COLO829 (cell line): ENCODE measurements at regions not wholly inside any gene's neighbourhood (a gene's known extent, or its start where the extent isn't known, plus 50 kb on each side); places are given as distances from the start of the nearest gene placed in this dataset.
"Not testable (repeated sequence)": the region's sequence is repeated elsewhere in the genome, so short reads cannot be mapped to it uniquely, and the experiment has no call there.

Source experiments
- DNase-seq: peaks from one replicate; pipeline ENCODE4 v3.0.0; 2012; ENCODE audit warnings: low spot score

DNA sequence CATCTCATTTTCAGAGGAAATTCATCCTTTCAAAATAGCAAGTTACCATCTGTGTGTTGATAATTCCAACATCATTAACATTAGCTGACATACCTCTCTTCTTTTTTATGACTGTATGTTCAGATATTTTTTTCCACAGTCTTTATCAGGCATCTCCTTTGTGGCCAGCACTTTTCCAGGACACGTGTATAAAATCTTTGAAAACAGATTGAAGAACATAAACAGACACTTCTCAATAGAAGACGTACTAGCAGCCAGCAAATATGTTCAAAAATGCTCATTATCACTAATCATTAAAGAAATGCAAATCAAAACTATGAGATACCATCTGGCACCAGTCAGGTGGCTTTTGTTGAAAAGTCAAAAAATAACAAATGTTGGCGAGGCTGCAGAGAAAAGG lies 734.3 kb downstream of the SEMA5A start:
- no peak for DNase-seq

DNA sequence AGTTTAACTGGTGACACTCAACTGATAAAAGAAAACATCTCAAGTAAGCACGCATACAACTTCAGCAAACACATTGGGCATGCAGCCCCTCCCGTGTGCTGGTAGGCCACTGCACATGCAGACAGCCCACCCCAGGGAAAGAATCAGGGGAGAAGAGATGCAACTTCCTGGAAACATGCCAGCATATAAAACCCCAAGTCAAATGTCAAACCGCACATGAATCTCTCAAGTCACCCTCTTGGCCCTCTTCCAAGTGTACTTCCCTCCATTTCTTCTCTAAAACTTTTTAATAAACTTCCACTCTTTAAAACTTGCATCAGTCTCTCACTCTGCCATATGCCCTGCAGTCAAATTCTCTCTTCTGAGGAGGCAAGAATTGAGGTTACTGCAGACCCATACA lies 732.7 kb downstream of the SEMA5A start:
- no peak for DNase-seq

DNA sequence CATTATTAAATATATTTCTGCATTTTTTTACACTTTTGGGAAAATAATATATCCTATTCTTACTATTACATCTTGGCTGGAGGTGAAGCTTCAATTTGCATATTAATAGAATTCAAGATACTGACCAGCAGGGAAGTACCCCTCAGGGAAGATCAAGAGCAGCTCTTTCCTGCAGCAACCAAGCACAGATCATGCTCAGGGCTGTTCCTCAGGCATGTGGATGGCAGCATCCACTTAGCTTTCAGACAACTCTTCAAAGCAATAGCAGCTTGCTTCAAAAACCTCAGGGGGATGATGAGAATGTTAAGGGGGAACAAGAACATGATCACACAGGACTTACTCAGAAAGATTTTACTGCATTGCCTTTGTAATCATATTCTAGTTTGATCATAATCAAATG lies 731.8 kb downstream of the SEMA5A start:
- DNase-seq, result no peak

DNA sequence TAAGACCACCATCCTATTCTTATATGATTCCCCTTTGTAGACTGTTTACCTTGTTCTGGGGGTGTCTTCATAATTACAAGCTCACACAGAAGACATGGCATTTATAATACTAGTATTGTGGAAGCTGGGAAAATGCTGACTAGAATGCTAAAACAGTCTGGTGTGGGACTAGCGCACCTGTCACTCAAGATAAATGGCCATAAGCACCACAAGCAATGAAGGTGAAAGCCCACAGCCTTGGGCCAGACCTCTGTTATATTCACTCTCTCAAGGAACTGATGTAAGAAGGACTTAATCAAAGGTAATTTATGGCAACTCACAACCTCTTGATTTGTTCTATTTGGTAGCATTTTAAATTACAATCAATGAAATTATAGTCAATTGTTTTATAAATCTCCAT lies 721.5 kb downstream of the SEMA5A start:
- DNase-seq, result no peak

DNA sequence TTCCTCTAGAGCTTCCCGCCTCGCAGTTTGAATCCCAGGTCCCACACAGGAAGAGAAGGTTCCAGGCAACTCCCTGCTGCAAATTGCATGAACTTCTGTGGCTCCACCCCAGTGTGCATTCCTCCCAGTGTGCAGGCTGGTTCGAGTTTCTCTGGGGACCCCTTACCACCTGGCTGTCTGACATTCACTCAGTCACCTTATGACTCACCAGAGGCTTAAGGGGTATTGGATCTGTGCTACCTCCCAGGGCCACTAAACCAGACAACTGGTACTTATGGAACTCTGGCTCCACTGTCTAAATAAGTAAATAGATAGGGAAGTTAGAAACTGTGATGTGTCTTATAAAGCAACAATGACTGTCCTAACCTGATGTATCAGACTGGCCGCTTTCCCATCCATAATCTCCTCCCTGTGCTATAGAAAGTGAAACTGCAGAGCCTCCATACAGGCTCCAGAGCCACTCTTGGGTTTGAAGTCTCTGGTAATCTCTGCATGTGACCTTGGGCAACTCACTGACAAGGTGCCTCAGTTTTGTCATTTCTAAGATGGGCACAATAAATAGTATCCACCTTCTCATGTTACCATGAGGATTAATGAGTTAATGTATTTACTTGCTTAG lies 720.6 kb downstream of the SEMA5A start:
- DNase-seq, result no peak

DNA sequence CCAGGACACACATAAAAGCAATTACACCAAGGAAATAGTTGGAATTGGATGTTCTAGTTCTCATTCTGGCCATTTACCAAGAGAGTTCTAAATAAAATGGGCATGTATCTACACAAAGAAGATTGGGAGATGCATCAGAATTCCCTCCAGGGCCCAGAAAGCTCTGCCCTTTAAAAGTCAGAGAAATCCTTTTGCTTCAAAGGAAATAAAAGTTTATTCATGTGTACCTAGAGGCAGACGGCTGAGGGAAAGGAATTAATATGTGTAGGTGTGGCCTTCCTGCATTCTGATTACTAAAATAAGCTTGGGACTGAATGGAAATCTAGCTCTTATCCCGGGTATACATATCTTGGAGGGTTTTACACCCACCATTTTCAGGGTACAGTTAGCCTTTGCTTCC lies 719.4 kb downstream of the SEMA5A start:
- peak; percentile 18 for DNase-seq

DNA sequence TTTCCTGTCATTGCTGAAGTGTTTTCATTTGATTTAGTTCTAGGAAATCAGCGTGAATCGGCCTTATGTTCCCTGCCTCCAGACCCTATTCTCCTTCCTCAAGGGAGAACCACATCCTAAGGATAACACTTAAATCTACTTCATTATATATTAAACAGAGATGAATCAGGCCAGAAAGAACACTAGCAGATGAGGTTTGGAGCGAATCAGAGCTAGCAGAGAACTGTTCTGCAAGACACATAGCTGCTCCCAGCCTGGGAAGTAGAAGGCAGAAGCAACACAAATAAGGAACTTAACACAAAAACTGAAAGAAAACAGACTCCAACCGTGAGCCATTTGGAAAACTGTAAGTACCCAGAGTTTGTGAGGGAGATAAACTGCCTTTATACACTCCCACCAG lies 718.2 kb downstream of the SEMA5A start:
- no peak for DNase-seq

DNA sequence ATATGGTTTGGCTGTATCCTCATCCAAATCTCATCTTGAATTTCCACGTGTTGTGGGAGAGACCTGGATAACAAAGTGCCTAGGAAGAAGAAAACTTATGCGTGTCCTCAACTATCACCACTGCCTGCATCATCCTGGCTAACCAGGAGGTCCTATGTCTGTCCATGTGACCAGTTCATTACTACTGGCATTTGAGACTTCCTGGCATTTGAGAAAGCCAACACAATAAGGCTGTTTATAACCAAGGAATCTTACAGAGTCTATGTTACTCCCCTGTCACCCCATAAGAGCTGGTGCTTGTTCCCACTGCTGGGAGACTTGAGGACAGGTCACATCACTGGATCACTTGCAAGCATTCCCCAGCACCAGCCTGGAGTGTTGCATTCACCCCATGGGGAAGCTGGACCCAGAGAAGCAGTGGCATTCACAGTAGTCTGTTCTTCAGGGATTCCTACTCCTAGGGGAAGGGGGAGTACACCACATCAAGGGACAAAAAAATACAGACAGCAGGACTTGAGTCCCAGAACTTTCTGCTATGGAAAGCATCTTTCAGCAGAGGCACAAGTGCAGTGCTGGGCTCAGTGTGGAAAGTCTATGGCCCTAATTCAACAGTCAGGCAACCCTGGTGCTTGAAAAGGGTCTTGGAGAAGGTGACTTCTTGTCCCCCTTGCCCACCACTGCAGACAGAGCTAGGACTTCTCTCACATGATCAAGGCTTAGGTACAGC lies 717.1 kb downstream of the SEMA5A start:
- DNase-seq, result peak; percentile 47

DNA sequence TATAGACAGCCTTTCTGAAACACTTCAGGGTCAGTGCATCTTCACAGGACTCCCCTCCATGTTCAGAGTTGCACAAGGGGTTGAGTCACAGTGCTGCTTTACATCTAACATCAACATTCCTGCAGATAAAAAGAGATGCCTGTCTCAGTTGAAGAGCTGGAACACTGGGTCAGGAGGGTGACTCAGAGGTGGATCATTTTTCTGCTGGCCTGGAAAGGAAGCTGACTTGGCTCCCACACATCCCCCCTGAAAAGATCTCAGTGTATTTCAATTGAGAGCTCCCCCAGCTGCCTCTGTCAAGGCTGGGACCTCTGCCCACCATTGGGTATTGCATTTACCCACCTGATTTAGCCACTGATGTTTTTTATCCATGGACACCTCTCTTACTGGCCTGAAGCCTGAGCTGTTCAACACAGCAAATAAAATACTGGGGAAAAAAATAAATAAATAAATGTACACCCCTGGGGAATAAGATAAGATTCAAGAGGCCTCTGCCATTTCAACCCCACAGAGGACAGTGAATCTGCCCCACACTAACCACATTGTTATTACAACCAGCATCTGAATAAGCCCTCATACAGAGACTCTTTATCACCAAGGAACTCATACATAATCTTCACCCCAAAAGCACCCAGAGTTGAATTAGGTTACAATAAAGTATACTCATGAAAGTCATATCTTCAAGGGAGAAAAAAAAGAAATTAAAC lies 716.4 kb downstream of the SEMA5A start:
- DNase-seq, result peak; percentile 82

DNA sequence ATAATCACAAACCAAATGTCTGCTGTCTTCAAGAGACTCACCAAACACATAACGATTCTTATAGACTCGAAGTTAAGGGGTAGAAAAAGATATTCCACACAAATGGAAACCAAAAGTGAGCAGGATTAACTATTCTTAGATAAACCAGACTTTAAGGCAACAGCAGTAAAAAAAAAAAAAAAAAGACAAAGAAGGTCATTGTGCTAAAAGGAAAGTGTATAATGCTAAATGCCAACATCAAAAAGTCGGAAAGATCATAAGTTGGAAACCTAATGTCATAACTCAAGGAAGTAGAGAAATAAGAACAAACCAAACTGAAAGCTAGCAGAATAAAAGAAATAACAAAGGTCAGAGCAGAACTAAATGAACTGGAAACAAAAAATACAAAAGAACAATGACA lies 714.6 kb downstream of the SEMA5A start:
- DNase-seq, result peak; percentile 42

DNA sequence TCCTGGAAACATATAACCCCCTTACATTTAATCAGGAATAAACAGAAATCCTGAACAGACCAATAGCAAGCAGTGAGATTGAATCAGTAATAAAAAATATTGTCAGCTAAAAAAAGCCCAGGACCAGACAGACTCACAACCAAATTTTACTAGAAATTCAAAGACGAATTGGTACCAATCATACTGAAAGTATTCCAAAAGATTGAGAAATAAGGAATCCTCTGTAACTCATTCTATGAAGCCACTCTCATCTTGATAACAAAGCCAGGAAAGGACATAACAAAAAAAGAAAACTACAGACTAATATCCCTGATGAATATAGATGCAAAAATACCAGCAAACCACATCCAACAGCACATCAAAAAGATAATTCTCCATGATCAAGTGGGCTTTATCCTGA lies 714.0 kb downstream of the SEMA5A start:
- no peak for DNase-seq

DNA sequence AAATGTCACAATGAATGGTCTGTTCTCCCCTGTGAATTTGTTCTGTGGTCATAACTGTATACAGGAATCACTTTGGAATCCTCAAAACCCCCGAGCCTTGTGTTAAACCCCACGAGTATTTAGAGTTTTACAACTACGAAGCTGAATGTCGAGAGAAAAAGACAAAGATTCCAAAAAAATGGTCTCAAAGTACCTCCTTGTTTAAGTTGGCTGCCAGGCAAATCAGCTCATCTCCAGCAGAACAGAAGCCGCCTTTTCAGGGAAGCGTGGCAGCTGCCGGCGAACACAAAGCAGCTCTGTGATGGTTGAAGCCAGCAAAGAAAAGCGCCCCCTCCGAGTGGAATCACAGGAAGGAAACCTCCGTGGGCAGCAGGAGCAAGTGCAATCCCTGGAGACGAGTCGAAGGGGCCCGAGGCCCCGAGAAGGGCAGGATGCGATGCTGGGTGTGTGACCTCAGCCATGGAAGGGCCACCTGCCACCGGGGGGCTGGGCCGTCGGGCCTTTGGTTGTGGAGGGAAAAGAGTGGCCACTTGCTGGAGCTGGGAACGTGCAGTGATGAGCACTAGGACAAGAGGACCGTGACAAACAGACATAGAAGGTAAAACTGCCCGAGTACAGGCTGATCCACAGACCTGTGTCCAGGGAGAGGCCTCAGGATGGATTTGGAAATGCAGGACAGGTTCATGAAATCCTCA lies 706.4 kb downstream of the SEMA5A start:
- DNase-seq, result peak; percentile 62

DNA sequence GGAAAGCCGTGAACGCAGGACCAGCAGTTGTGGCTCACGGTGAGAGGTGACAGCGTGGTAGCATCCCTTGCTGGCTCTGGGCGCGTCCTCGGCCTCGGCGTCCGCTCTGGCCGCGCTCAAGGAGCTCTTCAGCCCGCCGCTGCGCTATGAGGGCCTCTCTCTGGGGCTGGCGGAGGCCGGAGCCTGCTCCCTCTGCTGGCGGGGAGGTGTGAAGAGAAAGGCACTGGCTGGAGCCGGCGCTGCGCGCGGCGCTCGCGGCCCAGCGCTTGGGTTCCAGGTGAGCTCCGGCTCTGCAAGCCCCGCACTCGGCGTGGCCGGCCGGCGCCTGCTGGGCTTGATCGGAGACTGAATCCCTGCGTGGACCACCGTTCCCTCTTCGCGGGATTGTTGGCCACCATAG lies 705.6 kb downstream of the SEMA5A start:
- DNase-seq, result no peak

DNA sequence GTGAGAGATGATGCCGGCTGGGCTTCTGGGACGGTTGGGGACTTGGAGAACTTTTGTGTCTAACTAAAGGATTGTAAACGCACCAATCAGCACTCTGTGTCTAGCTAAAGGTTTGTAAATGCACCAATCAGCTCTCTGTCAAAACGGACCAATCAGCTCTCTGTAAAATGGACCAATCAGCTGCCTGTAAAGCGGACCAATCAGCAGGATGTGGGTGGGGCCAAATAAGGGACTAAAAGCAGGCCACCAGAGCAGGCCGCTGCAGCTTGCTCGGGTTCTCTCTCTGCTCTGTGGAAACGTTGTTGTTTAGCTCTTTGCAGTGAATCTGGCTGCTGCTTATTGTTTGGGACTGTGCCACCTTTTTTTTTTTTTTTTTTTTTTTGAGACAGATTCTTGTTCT lies 705.1 kb downstream of the SEMA5A start:
- DNase-seq, result not testable (repeated sequence)

DNA sequence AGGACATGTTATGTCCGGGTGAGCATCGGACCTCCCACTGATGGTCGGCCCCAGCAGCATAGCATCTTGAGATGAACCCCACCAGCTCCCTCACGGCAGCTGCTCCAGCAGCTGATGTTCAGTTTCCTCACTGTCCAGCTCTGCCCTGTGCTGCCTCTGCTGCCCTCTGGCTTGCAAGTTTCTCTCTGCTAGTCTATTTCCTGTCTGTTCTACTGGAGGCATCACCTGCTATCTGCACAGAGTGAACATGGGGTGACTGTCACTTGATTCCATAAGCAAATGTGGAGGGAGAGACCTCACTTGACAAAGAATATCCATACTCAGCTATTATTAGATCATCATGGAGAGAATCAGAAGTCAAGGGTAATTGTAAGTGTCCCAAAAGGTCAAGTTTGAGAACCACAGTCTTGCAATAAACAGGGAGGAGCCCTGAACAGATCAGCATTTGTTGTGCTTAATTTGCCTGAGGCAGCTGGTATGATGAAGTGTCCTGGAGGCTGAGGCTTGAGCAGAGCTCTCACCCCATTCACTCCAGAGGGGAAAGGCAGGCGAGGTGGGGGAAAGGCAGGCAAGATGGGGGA lies 702.8 kb downstream of the SEMA5A start:
- peak; percentile 68 for DNase-seq

DNA sequence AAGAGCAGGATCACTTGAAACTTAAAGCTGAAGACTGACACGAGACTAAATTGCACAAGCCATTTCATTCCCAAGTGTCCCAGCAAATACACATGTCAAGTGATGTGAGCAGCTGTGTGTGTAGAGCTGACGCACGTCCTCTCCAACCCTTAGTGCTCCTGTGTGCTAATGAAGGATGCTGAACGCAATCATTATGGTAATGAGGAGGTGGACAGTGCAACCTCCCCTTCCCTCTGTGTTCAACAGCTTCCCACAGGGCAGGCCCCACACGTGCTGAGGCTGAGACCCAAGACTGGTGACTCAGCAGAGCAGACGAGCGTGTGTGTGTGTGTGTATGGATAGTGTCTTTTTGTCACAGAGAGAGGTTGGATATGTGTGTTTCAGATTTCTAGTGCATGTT lies 702.1 kb downstream of the SEMA5A start:
- DNase-seq, result peak; percentile 56

DNA sequence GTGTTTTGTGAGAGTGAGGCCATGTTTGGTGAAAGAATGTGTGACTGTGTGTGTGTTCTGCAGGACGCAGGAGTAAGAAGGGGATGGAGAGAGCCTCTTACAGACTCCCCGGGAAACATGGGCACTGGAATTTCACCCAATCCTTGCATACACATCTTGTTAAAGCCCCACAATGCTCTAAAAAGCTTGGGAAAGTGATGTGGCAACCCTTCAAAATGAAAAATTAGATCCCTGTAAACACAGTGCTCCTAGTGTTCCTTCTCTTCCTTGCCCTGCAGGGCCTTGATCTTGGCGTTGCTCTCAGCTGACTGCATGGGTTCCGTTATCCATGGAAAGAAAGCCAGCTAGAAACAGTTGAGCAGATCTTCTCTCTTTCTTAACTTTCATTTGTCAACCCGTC lies 701.7 kb downstream of the SEMA5A start:
- DNase-seq, result peak; percentile 55

DNA sequence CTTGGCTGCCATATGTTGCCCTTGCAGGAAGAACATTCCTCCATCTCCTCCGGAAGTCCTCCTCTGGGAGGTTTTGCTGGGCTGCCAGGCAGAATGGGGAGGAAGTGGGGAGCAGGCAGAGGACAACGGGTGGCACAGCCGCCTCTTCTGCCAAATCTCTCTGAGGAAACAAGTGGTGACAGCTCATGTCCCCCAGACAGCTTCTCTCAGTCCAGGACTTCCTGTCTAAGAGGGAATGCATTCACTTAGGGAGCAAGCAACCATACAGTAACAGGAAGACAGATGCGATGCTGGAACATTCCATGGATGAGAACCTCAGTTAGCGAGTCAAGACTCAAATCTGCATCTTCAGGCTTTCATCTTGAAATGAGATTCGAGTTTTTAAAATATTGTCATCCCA lies 701.0 kb downstream of the SEMA5A start:
- no peak for DNase-seq

DNA sequence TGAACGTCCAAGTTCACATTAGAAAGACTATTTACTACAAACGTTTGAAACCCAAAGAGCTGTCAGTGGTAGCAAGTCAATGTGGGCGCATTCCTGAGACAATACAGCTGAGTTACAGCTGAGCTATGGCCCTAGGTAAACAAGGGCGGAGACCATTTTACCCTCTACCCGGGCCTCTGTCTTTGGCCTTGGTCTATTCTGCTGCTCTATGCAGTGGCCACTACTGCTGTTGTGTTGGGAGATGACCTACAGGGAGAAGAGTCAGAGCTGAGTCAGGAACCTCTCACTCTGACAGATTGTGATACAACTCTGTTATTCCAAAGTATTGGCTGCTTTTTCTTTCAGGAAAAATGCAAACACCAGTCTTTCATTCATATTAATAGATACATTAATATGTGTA lies 700.6 kb downstream of the SEMA5A start:
- no peak for DNase-seq

DNA sequence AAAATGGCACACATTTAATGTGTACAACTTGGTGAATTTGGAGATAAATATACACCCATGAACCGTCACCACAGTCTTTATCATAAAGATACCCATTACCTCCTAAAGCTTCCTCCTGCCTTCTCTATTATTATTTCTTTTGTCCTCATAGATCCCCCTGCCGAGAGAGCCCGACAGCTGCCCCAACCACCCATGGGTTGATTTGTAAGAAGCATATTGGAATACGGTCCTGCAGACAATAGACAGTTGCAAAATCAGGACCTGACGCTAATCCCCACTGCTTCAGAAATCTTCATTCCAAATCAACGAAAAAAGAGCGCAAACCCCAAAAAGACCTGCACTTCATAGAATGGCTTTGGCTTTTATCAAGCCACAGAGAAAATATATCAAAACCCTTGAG lies 697.5 kb downstream of the SEMA5A start:
- DNase-seq, result no peak

DNA sequence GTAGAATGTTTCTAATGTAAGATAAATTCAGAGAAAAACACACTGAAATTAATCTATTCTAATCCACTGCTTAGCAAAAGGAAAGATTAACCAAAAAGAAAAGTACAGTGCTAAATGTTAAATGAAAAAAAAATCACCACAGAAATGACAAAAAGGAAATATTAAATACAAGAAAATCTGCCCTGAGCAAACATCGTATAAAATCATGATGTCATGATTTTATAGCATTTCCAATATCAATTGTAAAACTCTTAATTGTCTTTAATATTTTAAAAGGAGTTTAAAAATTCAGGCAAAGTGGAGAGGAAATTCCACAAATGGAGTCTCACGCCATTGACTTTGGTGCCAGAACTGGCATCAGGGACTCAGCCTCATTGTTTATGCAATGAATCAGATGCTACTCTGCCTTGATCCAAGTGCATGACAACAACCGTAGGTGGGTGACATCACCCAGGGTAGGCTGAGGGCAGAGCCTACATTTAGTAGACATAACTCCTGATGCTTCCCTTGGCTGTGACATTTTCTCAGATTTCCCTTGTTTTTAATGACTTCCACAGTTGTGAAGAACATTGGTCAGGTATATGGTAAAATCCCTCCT lies 696.8 kb downstream of the SEMA5A start:
- DNase-seq, result no peak

DNA sequence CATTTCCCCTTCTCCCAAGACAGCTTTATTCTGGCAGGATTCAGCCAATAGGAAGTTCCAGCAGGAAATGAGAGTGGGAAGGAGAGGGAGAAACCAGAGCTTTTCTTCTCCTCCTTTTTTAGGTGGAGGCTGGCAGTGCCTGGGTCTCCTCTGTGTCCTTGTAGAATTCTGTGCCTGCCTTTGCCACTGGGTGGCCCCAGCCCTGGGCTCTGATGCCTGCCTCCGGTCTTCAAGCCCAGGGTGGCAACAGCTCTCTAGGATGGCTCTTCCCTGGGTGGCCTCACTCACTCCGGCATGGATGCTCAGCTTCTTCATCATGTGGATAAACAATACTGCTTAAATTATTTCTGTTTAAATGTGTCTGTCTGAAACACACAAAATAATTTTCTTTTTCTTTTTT lies 694.8 kb downstream of the SEMA5A start:
- no peak for DNase-seq
